CD4-positive, alpha-beta T cell treated with Interleukin-17A for 1 hour (primary cell): ENCODE measurements at regions not wholly inside any gene's neighbourhood (a gene's known extent, or its start where the extent isn't known, plus 50 kb on each side); places are given as distances from the start of the nearest gene placed in this dataset.
A peak's percentile ranks its signal among the peaks of the same experiment; 100 is the strongest.

ENCODE experiments used
- DNase-seq: peaks from one replicate; pipeline ENCODE4 v3.0.0-alpha.2; 2020

GRCh38 chr3:59578129-59578528 is 528.3 kb upstream of the CFAP20DC start:
- DNase-seq: no peak

GRCh38 chr3:59576606-59577005 is 526.8 kb upstream of the CFAP20DC start:
- no peak for DNase-seq

DNA sequence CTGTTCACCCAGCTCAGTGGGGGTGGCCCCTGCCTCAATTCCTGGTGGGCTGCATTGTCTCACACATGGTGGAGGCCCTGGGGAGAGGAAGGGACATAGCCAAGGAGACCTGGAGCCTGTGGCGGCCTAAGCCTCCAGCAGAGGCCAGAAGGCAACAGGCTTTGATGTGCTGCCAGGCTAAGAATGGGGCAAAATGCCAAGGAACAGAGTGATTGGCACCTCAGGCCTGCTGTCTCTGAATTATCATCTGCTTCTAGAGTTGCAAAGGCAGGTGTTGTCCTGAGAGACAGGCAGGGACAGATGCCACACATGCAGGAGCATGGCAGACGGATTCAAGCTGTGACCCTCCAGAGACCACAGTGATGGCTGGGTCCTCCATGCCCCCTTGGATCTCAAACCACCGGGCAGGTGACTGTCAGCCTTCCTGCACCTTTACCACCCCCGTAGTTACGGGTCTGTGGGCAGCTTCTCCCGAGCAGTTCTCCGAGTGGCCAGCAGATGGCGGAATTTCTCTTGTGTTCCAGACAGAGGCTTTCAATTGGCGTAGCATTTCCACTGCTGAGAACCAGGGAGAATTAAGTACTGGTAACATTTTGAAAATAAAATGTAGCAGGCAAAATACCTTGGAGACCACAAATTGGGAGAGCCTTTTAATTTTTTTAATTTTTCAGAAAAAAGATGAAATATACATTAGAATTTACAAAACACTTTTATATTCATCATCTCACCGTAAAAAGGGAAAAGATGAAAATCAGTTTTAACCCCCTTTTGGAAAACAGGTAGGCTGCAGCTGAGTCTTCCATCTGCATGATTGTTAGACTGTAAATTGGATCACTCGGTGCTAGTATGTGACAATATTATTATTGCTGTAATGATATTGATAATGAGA is 525.5 kb upstream of the CFAP20DC start:
- DNase-seq: peak; percentile 84

DNA sequence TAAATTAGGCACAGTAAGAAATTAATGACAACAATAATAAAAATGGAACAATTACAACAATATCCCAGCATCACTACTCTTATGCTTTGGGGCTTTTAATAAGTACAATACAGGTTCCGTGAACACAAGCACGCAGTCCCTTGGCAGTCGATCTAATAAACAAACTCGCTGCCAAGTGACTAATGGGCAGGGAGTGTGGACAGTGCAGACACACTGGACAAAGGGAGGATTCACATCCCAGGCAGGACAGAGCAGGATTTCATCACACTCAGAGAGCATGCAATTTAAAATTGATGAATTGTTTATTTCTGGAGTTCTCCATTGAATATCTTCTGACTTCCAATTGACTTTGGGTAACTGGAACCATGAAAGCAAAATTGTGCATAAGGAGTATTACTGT is 524.1 kb upstream of the CFAP20DC start:
- no peak for DNase-seq

GRCh38 chr3:59572106-59572505 is 522.3 kb upstream of the CFAP20DC start:
- no peak for DNase-seq

- no peak for DNase-seq
Observed at GRCh38 chr3:59570806-59571205, 521.0 kb upstream of the CFAP20DC start.

DNA sequence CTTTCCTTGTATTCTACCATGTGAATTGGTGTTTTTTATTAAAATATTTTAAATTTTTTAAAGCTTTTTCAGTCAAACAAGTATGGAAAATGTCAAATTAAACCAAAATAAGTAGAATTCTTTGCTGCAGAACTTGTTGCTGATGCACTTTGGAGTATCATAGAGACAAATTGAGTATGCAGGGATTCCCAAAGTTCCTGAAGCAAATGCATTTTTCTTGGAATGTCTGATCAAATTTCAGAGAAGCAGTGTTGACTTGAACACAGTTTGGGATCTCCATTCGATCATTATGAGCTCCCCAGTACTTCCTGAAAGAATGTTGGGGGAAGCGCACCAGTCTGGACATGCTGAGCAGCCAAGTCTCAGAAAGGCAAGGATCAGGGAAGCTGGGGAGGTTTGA is 517.8 kb upstream of the CFAP20DC start:
- no peak for DNase-seq

DNA sequence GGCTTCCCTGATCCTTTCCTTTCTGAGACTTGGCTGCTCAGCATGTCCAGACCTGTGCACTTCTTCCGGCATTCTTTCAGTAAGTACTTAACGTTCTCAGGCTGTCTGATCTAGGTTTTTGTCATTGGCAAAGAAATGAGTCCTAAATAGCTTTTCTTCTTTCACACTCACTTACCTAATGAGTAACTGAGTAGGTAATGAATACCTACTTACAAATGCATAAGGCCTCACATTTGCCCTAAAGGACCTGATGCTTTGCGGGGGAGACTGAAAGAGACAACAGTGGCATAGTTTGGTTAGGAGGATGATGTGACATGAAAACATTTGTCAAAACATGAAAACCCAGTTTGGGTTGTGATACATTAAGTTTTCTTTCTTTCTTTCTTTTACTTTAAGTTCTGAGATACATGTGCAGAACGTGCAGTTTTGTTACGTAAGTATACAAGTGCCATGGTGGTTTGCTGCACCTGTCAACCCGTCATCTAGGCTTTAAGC is 516.7 kb upstream of the CFAP20DC start:
- no peak for DNase-seq

GRCh38 chr3:59565125-59565524 is 515.3 kb upstream of the CFAP20DC start:
- no peak for DNase-seq

DNA sequence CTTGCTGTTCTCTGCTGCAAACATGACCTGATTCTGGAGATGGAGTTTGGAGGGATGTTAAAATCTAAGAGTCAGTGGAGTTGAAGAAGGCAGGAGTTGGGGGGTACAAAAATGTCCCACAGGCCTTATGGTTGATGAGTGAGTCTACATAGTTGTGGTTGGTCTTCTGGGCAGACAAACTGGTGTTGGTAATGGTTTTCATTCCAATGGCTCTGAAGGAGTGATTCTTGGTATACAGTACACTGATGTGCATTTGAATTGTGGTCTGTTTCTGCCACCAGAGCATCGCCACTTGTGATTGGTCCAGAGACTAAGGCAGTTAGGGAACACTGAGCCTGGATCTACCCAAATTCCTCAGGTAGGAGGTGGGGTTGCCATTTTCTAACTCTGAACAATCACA is 514.1 kb upstream of the CFAP20DC start:
- DNase-seq: no peak

GRCh38 chr3:59563072-59563605 is 513.3 kb upstream of the CFAP20DC start:
- no peak for DNase-seq

DNA sequence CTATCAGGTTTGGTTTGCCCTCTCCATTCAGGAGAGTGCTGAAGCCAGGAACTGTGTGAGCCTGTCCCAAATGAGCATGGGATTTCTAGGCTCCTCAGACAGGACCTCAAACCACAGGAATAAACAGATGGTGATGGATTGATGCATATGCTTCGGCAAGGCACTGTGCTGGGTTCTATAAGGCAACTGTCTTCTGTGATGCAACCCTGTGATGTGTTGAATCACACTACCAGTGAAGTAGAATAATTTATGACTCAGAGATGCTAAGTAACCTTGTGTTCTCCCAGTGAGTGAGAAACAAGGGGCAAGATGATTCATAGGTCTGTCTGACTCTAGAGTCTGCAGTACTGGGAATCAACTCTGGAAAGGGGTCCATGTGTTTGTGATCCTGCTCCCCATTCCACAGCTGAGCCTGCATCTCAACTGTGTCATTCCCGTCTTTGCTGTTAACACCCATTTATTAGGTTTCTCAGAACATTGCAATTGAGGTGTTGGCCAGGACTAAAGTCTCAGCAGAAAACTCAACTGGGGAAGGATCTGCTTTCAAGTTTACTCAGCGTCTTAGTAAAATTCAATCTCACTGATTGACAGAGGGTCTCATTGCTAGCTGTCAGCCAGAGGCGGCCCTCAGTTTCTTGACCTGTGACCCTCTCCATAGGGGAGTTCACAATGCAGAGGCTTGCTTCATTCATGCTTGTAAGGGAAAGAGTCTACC is 510.1 kb upstream of the CFAP20DC start:
- no peak for DNase-seq

GRCh38 chr3:59558906-59559720 is 509.3 kb upstream of the CFAP20DC start:
- no peak for DNase-seq

- no peak for DNase-seq
Observed at GRCh38 chr3:59555593-59556315, 505.9 kb upstream of the CFAP20DC start.

GRCh38 chr3:59553076-59553475 is 503.3 kb upstream of the CFAP20DC start:
- DNase-seq: no peak

DNA sequence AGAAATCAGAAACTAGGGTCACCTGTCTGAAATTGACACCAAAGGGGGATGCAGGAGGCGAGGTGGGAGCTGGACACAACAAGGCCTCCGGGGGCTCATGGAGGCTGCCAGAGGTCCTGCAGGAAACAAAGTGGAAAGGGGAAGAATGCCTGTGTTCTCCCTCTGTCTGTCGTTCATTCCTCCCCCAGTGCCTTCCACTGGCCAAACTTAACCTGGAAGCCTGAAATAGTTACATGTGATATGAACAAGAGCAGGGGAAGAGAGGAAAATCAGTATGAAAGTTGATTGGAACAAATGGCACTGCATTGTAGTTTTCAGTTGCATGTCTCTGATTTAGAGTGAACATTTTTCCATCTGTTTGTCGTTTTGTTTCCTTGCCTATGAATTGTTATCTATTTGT is 502.0 kb upstream of the CFAP20DC start:
- DNase-seq: no peak

GRCh38 chr3:59549962-59550361 is 500.1 kb upstream of the CFAP20DC start:
- no peak for DNase-seq

DNA sequence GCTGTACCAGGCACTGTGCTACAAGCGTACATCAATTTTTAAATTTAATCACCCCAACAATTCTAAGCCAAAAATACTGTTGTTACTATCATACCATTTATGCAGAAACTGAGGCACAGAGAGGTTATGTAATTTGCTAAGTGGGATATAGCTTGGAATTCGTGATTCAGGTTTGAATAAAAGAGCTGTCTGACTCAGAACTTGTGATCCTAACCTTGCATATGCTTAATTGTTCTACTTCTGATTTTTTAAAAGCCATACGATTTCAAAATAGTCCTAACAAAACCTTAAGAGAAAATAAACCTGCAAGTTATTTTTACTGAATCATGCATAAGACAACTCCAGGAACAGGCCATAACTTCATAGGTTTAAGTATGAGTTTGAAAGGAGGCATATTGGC is 498.0 kb upstream of the CFAP20DC start:
- DNase-seq: no peak

DNA sequence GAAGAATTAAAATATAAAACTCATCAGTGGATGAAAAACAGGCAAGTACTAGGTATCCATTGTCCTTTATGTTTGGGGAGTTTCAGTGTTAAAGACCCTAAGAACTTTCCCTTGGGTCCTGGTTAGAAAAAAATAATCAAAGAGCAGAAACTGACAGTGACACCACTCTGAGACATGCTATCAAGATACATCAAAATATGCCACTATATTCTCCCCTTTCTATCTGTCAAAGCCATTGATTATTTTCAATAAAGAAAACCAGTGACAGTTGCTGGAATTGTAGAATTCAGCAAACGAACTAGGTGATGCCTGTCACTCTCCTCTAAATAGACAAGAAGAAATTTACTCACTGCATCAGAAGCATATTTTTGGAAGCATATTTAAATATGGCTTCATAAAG is 496.7 kb upstream of the CFAP20DC start:
- DNase-seq: no peak

DNA sequence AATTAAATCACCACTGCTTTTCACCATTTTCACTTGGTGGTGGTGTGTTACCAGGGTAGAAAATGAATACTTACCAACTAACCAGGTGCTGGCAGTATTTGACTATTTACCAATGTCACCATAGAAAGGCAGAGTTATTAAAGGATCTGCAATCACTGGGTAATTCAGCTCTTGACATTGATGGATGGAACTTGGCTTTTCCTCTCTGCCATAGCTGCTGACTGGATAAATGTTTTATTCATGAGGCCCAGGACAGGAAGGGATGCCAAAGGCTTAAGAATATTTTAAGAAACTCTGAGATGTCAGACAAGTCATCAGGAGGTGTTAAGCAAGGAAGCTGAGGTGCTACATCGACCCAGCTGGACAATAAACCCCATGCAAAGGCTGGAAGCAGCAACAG is 495.5 kb upstream of the CFAP20DC start:
- no peak for DNase-seq

DNA sequence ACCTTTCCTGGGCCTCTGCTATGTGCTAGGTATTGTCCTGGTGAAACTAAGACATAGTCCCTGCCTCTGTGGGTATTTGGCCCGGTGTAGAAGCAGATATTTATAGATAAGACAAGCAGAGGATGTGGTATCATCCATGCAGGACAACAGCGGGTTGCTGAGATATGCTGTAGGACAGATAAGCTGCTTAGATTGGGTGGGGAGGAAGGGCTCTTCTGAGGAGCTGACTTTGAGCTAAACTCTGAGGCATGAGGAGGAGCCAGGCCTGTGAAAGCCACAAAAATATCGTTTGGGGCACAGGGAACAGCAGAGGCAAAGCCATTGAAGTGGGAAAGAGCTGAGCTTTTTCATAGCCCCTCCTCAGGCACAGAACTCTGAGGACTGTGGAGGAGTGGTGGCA is 492.5 kb upstream of the CFAP20DC start:
- no peak for DNase-seq

DNA sequence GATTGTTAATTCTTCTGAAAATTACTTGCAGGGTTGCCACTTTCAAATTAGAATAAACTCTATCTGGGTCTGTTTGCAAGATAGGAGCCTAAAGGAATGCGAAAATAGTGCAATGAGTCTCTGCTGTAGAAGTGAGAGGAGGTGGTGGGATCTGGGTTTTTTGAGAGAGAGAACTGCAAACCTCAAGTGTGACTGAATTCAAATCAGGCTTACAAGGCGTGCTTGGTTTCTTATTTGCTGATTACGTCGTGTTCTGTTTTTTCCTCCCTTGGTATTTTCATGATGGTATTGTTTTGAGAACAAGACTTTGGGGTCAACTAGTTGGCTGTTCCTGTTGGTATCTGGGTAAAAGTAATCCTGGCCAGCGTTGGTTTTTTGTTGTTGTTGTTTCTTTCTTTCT is 490.9 kb upstream of the CFAP20DC start:
- no peak for DNase-seq
